ENCODE measurements at regions not wholly inside any gene's neighbourhood (a gene's known extent, or its start where the extent isn't known, plus 50 kb on each side); places are given as distances from the start of the nearest gene placed in this dataset.
A peak's percentile ranks its signal among the peaks of the same experiment; 100 is the strongest.

GRCh38 chr1:81695741-81696140 is 105.0 kb upstream of the ADGRL2 start:
- peak; percentile 69 for DNase-seq (ENCODE audit: low read depth)
- no peak for TF ChIP-seq CTCF (conservative IDR thresholded peaks at IDR 0.05; ENCODE audit: low read depth, low read length)
- no peak overlapping the region for H3K4me3 ChIP-seq (ENCODE audit: low read length)

GRCh38 chr1:81693316-81693715 is 107.4 kb upstream of the ADGRL2 start:
- no peak for DNase-seq (ENCODE audit: low read depth)
- H3K4me3 ChIP-seq (ENCODE audit: low read length) = no peak overlapping the region
- no peak for TF ChIP-seq CTCF (conservative IDR thresholded peaks at IDR 0.05; ENCODE audit: low read depth, low read length)

GRCh38 chr1:81690676-81691453 is 109.9 kb upstream of the ADGRL2 start:
- no peak for TF ChIP-seq CTCF (conservative IDR thresholded peaks at IDR 0.05; ENCODE audit: low read depth, low read length)
- DNase-seq (ENCODE audit: low read depth) = no peak
- no peak overlapping the region for H3K4me3 ChIP-seq (ENCODE audit: low read length)

GRCh38 chr1:81689531-81689941 is 111.2 kb upstream of the ADGRL2 start:
- H3K4me3 ChIP-seq (ENCODE audit: low read length) = no peak overlapping the region
- TF ChIP-seq CTCF (conservative IDR thresholded peaks at IDR 0.05; ENCODE audit: low read depth, low read length) = no peak
- no peak for DNase-seq (ENCODE audit: low read depth)

- TF ChIP-seq CTCF (conservative IDR thresholded peaks at IDR 0.05; ENCODE audit: low read depth, low read length) = no peak
- peak; percentile 58 for DNase-seq (ENCODE audit: low read depth)
- H3K4me3 ChIP-seq (ENCODE audit: low read length) = no peak overlapping the region
These were observed 118.2 kb upstream of the ADGRL2 start for GRCh38 chr1:81682490-81682889.

GRCh38 chr1:81681601-81682266 is 119.0 kb upstream of the ADGRL2 start:
- H3K4me3 ChIP-seq (ENCODE audit: low read length) = no peak overlapping the region
- no peak for TF ChIP-seq CTCF (conservative IDR thresholded peaks at IDR 0.05; ENCODE audit: low read depth, low read length)
- no peak for DNase-seq (ENCODE audit: low read depth)

- DNase-seq (ENCODE audit: low read depth) = no peak
- H3K4me3 ChIP-seq (ENCODE audit: low read length) = no peak overlapping the region
- TF ChIP-seq CTCF (conservative IDR thresholded peaks at IDR 0.05; ENCODE audit: low read depth, low read length) = no peak
These were observed 119.6 kb upstream of the ADGRL2 start for GRCh38 chr1:81681114-81681513.
